GM23248 (cell line): ENCODE measurements at regions not wholly inside any gene's neighbourhood (a gene's known extent, or its start where the extent isn't known, plus 50 kb on each side); places are given as distances from the start of the nearest gene placed in this dataset.
A peak's percentile ranks its signal among the peaks of the same experiment; 100 is the strongest.

ENCODE experiments used
- DNase-seq: peaks from one replicate; pipeline ENCODE4 v3.0.0-alpha.2; 2015
- H2AFZ ChIP-seq: fragments of 200-600 bp; sonication (generic); 2 replicates; pipeline ENCODE4 v1.6.1; 2016; ENCODE audit warnings: antibody characterized with exemption
- H3F3A ChIP-seq: fragments of 200-600 bp; sonication (generic); 2 replicates; pipeline ENCODE4 v1.6.1; 2016; ENCODE audit warnings: mild to moderate bottlenecking, antibody characterized with exemption, mixed run types; ENCODE audit not compliant: insufficient read depth
- H3K27ac ChIP-seq: fragments of 200-600 bp; sonication (generic); 2 replicates; pipeline ENCODE4 v1.5.1; 2016; ENCODE audit warnings: mild to moderate bottlenecking
- H3K27me3 ChIP-seq: fragments of 200-600 bp; sonication (generic); replicated peaks from 2 replicates; pipeline ENCODE4 v1.6.1; 2016; ENCODE audit warnings: mild to moderate bottlenecking; ENCODE audit not compliant: insufficient read depth
- H3K36me3 ChIP-seq: fragments of 200-600 bp; sonication (generic); 2 replicates; pipeline ENCODE4 v1.6.1; 2016; ENCODE audit warnings: low read depth, mild to moderate bottlenecking
- H3K4me1 ChIP-seq: fragments of 200-600 bp; sonication (generic); 2 replicates; pipeline ENCODE4 v1.6.1; 2016; ENCODE audit warnings: mild to moderate bottlenecking; ENCODE audit not compliant: insufficient read depth
- H3K4me2 ChIP-seq: fragments of 200-600 bp; sonication (generic); one replicate; pipeline ENCODE4 v1.6.1; 2016; ENCODE audit warnings: mild to moderate bottlenecking; ENCODE audit not compliant: unreplicated experiment
- H3K4me3 ChIP-seq: fragments of 200-600 bp; sonication (generic); 2 replicates; pipeline ENCODE4 v1.5.1; 2016; ENCODE audit warnings: mild to moderate bottlenecking
- H3K79me2 ChIP-seq: fragments of 200-600 bp; sonication (generic); 2 replicates; pipeline ENCODE4 v1.6.1; 2016; ENCODE audit warnings: mild to moderate bottlenecking; ENCODE audit not compliant: insufficient read depth
- H3K9ac ChIP-seq: fragments of 200-600 bp; sonication (generic); 2 replicates; pipeline ENCODE4 v1.6.1; 2016; ENCODE audit warnings: mild to moderate bottlenecking
- H3K9me2 ChIP-seq: fragments of 200-600 bp; sonication (generic); 2 replicates; pipeline ENCODE4 v1.6.1; 2016; ENCODE audit warnings: mixed run types, mild to moderate bottlenecking, moderate library complexity; ENCODE audit not compliant: insufficient read depth
- H3K9me3 ChIP-seq: fragments of 200-600 bp; sonication (generic); one replicate; pipeline ENCODE4 v1.6.1; 2017; ENCODE audit warnings: low read depth
- H4K20me1 ChIP-seq: fragments of 200-600 bp; sonication (generic); 2 replicates; pipeline ENCODE4 v1.6.0; 2016; ENCODE audit not compliant: insufficient read depth
- EZH2 ChIP-seq: fragments of 200-600 bp; sonication (generic); IDR thresholded peaks from 2 replicates; pipeline ENCODE4 v1.6.1; 2018; ENCODE audit warnings: antibody characterized with exemption, mild to moderate bottlenecking; ENCODE audit not compliant: insufficient read depth, poor library complexity, severe bottlenecking
- EZH2phosphoT487 ChIP-seq: fragments of 200-600 bp; sonication (generic); IDR thresholded peaks from 2 replicates; pipeline ENCODE4 v1.6.1; 2018; ENCODE audit warnings: antibody characterized with exemption, moderate library complexity, mild to moderate bottlenecking, low read depth; ENCODE audit not compliant: insufficient read depth
- WGBS, 2 experiments: methylation state at CpG; one replicate each; pipeline ENCODE4 v1.1.6; 2015 to 2017; ENCODE audit warnings: low lambda C conversion rate in 2 of 2, low coverage in 1 of 2; ENCODE audit errors: missing lambda C conversion rate in 2 of 2; 5-methylcytosine and 5-hydroxymethylcytosine counted together
- in situ Hi-C: fragments of 300-500 bp; cut with MboI; formaldehyde crosslinking; loops from 2 replicates; pipeline ENCODE4 v1.15.0; 2020

DNA sequence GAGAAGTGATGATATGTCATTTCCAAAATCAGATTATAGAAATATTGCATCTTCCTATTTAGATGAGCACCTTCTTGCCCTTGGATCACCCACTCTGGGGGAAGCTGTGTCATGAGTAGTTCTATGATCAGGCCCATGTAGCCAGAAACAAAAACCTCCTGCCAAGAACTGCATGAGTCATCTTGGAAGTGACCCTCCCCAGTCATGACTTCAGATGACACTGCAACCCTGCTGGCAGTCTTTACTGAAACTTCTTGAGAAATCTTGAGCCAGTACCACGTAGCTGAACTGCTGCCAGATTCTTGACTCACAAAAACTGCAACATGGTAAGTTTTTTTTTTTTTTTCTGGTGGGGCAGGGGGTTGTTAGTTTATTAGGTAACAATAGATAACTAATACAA is 439.6 kb upstream of the PTGER4 start:
- Histone ChIP-seq H3K79me2 (no peaks in the 10 kb centered on the region), H3K9me2 (no peaks in the 10 kb centered on the region), H3K9me3 (no peaks in the 10 kb centered on the region), H4K20me1 (no peaks in the 10 kb centered on the region), H3K27ac (no peak overlapping the region), H3K27me3 (no peaks in the 10 kb centered on the region; the same call in 1 of the 2 replicates), H3K4me2 (no peak overlapping the region), H2AFZ (no peak overlapping the region), H3K4me3 (no peak overlapping the region), H3K9ac (no peak overlapping the region), H3K36me3 (no peaks in the 10 kb centered on the region), H3K4me1 (no peaks in the 10 kb centered on the region), H3F3A (no peaks in the 10 kb centered on the region)
- in situ Hi-C loops: no loop called here
- TF ChIP-seq EZH2phosphoT487: no peak
- TF ChIP-seq EZH2: no peak
- 14 to 17% methylated on average over 1 of the region's 1 CpG for WGBS, 2 experiments
- peak; percentile 24 for DNase-seq

DNA sequence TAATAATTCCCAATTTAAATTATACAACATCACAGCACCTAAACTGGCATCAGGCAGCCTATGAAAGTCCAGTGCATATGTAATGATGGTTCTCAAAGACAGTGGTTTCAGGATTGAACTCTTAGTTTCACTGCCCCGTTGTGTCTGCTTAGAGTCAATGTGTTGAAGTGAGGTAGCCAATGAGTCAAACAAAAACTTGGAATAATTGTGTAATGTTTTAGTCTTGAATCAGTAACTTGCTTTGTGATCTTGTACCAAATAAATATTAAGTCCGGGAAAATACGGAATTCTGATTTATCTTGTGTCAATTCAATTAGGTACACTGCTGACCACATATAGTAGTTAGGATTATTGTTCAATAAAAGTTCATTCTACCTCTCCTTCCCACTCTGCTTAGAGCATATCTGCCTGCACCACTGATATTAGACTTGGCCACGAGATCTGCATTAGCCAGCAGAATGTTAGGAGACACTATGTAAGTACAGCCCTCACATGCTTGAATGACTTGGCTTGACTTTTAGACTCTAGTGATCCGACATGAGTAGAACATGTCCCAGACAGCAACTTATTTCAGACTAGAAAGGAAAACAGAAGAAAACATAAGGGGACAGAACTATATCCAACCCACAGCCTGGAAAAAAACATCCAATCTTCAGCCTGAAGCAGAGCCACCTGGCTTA is 441.5 kb upstream of the PTGER4 start:
- Histone ChIP-seq H3K36me3 (no peaks in the 10 kb centered on the region), H3K4me2 (no peak overlapping the region), H3K4me3 (no peak overlapping the region), H3K4me1 (no peaks in the 10 kb centered on the region), H4K20me1 (no peaks in the 10 kb centered on the region), H2AFZ (no peak overlapping the region), H3K27me3 (no peaks in the 10 kb centered on the region), H3K9ac (no peak overlapping the region), H3F3A (no peaks in the 10 kb centered on the region), H3K9me3 (no peaks in the 10 kb centered on the region), H3K27ac (no peak overlapping the region), H3K79me2 (no peaks in the 10 kb centered on the region), H3K9me2 (no peaks in the 10 kb centered on the region)
- WGBS, 2 experiments: 13 to 17% methylated on average over 5 of the region's 5 CpGs
- in situ Hi-C loops: no loop called here
- peak; percentile 38 for DNase-seq
- TF ChIP-seq EZH2phosphoT487 (no peak), EZH2 (no peak)

DNA sequence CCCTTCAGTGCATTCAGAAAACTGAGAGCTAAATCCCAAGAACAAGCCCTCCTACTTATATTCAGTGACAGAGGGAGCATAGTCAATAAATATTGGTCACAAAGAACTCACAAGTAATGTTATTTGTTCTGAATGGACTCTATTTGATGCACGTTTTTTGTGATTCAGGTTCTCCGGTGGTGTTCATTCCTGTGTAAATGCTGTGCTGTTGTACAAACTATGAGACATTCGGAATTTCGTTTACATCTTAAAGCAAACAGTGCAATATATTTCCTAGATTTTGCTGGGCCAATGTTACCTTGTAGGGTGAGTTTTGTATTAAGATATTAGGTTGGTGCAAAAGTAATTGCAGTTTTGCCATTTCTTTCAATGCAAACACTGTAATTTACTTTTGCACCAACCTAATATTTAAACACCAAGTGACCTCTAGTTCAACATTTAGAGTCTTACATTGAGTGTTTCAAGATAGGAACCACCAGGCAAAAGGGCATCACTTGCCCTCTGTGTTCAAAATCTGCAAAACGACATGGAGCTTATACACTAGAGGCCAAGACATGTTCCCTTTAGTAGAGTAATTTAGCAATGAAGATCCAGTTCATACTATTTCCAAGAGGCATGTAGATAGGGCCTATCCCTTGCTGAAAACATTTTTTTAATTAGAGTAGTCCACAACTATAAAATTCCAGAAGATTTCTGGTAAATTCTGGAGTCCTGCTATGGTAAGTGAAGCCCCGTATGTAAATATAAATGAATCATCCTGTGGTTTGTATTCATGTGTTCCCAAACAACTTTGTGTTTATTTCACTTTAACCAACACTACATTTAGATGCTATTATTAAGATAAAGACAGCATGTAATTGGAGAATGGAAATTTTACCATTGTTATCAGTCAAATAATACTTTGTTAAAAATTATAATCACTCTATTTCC is 444.0 kb upstream of the PTGER4 start:
- Histone ChIP-seq H3K4me3 (no peak overlapping the region), H3K27ac (no peak overlapping the region), H3K4me1 (peaks cover 6% of the 10 kb centered on the region), H3K9me3 (no peaks in the 10 kb centered on the region), H3K79me2 (no peaks in the 10 kb centered on the region), H3K9ac (no peak overlapping the region), H3K36me3 (no peaks in the 10 kb centered on the region), H2AFZ (no peak overlapping the region), H4K20me1 (no peaks in the 10 kb centered on the region), H3F3A (peaks cover 4% of the 10 kb centered on the region; the same call in 1 of the 2 replicates), H3K9me2 (no peaks in the 10 kb centered on the region), H3K4me2 (no peak overlapping the region), H3K27me3 (no peaks in the 10 kb centered on the region)
- no peak for DNase-seq
- in situ Hi-C loops: no loop called here
- 74 to 77% methylated on average over 6 of the region's 6 CpGs for WGBS, 2 experiments
- no peak for TF ChIP-seq EZH2
- TF ChIP-seq EZH2phosphoT487: no peak

DNA sequence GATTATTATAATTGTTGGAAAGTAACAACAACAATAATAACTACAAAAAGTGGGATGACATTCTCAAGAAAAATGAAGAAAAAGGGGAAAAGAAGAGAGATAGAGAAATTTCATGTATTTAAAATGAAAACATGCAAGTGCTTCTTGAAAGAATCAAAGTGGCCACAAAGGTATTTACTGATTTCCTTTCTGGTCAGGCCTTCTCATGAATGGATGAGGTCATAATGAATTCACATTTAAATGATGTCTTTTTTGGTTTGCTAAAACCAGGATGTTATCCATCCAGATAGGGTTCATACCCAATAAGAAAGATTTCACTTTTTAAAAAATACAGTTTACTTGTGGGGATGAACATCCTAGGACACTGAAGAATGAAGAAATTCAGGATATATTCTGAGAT is 446.4 kb upstream of the PTGER4 start:
- Histone ChIP-seq H3K36me3 (no peaks in the 10 kb centered on the region), H3K79me2 (no peaks in the 10 kb centered on the region), H3K9me2 (no peaks in the 10 kb centered on the region), H3K27me3 (no peaks in the 10 kb centered on the region), H3K9me3 (no peaks in the 10 kb centered on the region), H3K9ac (no peak overlapping the region), H3K27ac (no peak overlapping the region), H3K4me2 (no peak overlapping the region), H4K20me1 (no peaks in the 10 kb centered on the region), H3F3A (peaks cover 7% of the 10 kb centered on the region; the same call in 1 of the 2 replicates), H2AFZ (no peak overlapping the region), H3K4me3 (no peak overlapping the region), H3K4me1 (peaks cover 11% of the 10 kb centered on the region)
- no peak for TF ChIP-seq EZH2
- no peak for TF ChIP-seq EZH2phosphoT487
- DNase-seq: peak; percentile 44
- in situ Hi-C loops: no loop called here
